Parathyroid adenoma (tissue), 2 donors: ENCODE measurements at regions not wholly inside any gene's neighbourhood (a gene's known extent, or its start where the extent isn't known, plus 50 kb on each side); places are given as distances from the start of the nearest gene placed in this dataset.

Experiments used
- H2AFZ ChIP-seq: fragments of 300-600 bp; sonication (generic); one replicate; pipeline ENCODE4 v1.7.0; 2017; ENCODE audit warnings: antibody characterized with exemption, mild to moderate bottlenecking
- H3K27ac ChIP-seq: fragments of 300-600 bp; sonication (generic); one replicate; pipeline ENCODE4 v1.7.0; 2017
- H3K27me3 ChIP-seq: fragments of 300-600 bp; sonication (generic); one replicate; pipeline ENCODE4 v1.7.0; 2017; ENCODE audit warnings: low read length; ENCODE audit not compliant: control insufficient read depth, insufficient read depth
- H3K36me3 ChIP-seq: fragments of 300-600 bp; sonication (generic); one replicate; pipeline ENCODE4 v1.7.0; 2017; ENCODE audit warnings: low read length; ENCODE audit not compliant: control insufficient read depth, insufficient read depth
- H3K4me1 ChIP-seq: fragments of 300-600 bp; sonication (generic); one replicate; pipeline ENCODE4 v1.7.0; 2017; ENCODE audit warnings: control low read depth
- H3K4me2 ChIP-seq: fragments of 300-600 bp; sonication (generic); one replicate; pipeline ENCODE4 v1.7.0; 2017; ENCODE audit warnings: low read length
- H3K4me3 ChIP-seq: fragments of 300-600 bp; sonication (generic); one replicate; pipeline ENCODE4 v1.7.0; 2017; ENCODE audit warnings: low read depth, low read length
- H3K79me2 ChIP-seq: fragments of 300-600 bp; sonication (generic); one replicate; pipeline ENCODE4 v1.7.0; 2017; ENCODE audit warnings: control low read depth
- H3K9ac ChIP-seq: fragments of 300-600 bp; sonication (generic); one replicate; pipeline ENCODE4 v1.7.0; 2017; ENCODE audit warnings: mild to moderate bottlenecking
- H3K9me3 ChIP-seq: fragments of 300-600 bp; sonication (generic); one replicate; pipeline ENCODE4 v1.7.0; 2017; ENCODE audit warnings: low read length; ENCODE audit not compliant: control insufficient read depth
- TF ChIP-seq, protein P1 (sequence below): fragments of 300-600 bp; sonication (generic); IDR thresholded peaks from one replicate; pipeline ENCODE4 v1.7.0; 2017; ENCODE audit warnings: antibody characterized with exemption, mild to moderate bottlenecking
- donor health status: primary hyperparathyroidism.

DNA sequence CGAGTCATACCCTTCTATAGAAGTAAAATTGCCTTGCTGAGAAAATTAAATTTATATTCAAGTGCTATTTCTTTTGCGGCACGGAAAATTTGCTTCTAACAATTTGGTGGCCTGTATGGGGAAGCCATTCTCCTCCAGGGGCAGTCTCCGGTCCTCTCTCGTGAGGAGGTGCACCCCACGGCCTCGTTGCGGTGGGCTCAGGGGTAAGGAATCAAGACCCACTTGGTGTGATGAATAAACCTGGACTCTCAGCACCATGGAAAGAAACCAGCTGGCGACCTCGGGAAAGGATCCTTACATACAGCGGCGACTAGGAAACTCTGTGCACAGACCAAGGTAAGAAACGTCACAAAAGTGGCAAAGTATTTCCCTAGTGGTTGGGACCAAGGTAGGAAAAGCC lies 252.9 kb downstream of the DPY19L2 start:
- no peak overlapping the region for H3K9ac ChIP-seq

GRCh38 chr12:63410197-63410596 lies 258.1 kb downstream of the DPY19L2 start:
- no peaks in the 10 kb centered on the region for H3K27me3 ChIP-seq
- H3K4me3 ChIP-seq = no peak overlapping the region
- no peak overlapping the region for H2AFZ ChIP-seq
- no peaks in the 10 kb centered on the region for H3K36me3 ChIP-seq
- no peak overlapping the region for H3K4me2 ChIP-seq
- TF ChIP-seq, protein P1, sequence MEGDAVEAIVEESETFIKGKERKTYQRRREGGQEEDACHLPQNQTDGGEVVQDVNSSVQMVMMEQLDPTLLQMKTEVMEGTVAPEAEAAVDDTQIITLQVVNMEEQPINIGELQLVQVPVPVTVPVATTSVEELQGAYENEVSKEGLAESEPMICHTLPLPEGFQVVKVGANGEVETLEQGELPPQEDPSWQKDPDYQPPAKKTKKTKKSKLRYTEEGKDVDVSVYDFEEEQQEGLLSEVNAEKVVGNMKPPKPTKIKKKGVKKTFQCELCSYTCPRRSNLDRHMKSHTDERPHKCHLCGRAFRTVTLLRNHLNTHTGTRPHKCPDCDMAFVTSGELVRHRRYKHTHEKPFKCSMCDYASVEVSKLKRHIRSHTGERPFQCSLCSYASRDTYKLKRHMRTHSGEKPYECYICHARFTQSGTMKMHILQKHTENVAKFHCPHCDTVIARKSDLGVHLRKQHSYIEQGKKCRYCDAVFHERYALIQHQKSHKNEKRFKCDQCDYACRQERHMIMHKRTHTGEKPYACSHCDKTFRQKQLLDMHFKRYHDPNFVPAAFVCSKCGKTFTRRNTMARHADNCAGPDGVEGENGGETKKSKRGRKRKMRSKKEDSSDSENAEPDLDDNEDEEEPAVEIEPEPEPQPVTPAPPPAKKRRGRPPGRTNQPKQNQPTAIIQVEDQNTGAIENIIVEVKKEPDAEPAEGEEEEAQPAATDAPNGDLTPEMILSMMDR = no peak
- H3K4me1 ChIP-seq = no peaks in the 10 kb centered on the region
- H3K27ac ChIP-seq = no peak overlapping the region
- H3K9ac ChIP-seq = no peak overlapping the region
- H3K9me3 ChIP-seq = no peaks in the 10 kb centered on the region
- H3K79me2 ChIP-seq = no peaks in the 10 kb centered on the region

More for the DNA sequence above, 252.9 kb downstream of the DPY19L2 start:
- no peak overlapping the region for H2AFZ ChIP-seq
- TF ChIP-seq, protein P1 = no peak
- no peak overlapping the region for H3K4me2 ChIP-seq
- H3K27ac ChIP-seq = no peak overlapping the region
- no peaks in the 10 kb centered on the region for H3K4me1 ChIP-seq
- no peaks in the 10 kb centered on the region for H3K36me3 ChIP-seq
- peaks cover under 1% of the 10 kb centered on the region for H3K9me3 ChIP-seq
- H3K79me2 ChIP-seq = no peaks in the 10 kb centered on the region
- H3K4me3 ChIP-seq = no peak overlapping the region
- H3K27me3 ChIP-seq = no peaks in the 10 kb centered on the region

GRCh38 chr12:63406781-63407180 lies 255.8 kb upstream of the AVPR1A start:
- Histone ChIP-seq H2AFZ (no peak overlapping the region), H3K4me1 (no peaks in the 10 kb centered on the region), H3K36me3 (no peaks in the 10 kb centered on the region), H3K27ac (no peak overlapping the region), H3K79me2 (no peaks in the 10 kb centered on the region), H3K9ac (no peak overlapping the region), H3K4me2 (no peak overlapping the region), H3K27me3 (no peaks in the 10 kb centered on the region), H3K9me3 (no peaks in the 10 kb centered on the region), H3K4me3 (no peak overlapping the region)
- TF ChIP-seq, protein P1 = no peak

GRCh38 chr12:63404611-63405010 lies 253.6 kb upstream of the AVPR1A start:
- no peak overlapping the region for H3K4me3 ChIP-seq
- H3K4me1 ChIP-seq = no peaks in the 10 kb centered on the region
- no peaks in the 10 kb centered on the region for H3K36me3 ChIP-seq
- H3K4me2 ChIP-seq = no peak overlapping the region
- no peaks in the 10 kb centered on the region for H3K79me2 ChIP-seq
- no peaks in the 10 kb centered on the region for H3K9me3 ChIP-seq
- no peak overlapping the region for H3K27ac ChIP-seq
- no peak overlapping the region for H2AFZ ChIP-seq
- no peak overlapping the region for H3K9ac ChIP-seq
- H3K27me3 ChIP-seq = no peaks in the 10 kb centered on the region
- TF ChIP-seq, protein P1 = no peak

DNA sequence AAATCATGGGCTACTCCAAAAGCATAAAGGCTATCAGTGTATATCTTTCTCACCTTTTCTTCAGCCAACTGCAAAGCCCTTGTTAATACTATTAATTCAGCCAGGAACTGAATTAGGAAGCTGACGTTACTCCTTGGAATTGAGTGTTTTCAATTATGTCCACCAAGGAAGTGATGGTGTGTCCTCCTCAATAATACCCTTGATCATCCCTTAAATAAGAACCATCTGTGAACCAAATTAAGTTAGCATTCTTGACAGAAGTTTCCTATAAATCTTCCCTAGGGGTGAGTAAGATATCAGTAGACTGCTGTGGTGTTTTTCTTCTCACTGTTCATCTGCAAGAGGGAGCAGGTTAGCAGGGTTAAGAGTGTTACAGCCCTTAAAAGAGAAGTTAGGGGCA lies 252.3 kb upstream of the AVPR1A start:
- TF ChIP-seq, protein P1 = no peak
- H3K9me3 ChIP-seq = no peaks in the 10 kb centered on the region
- H3K27ac ChIP-seq = no peak overlapping the region
- no peaks in the 10 kb centered on the region for H3K4me1 ChIP-seq
- H3K9ac ChIP-seq = no peak overlapping the region
- no peaks in the 10 kb centered on the region for H3K36me3 ChIP-seq
- no peaks in the 10 kb centered on the region for H3K79me2 ChIP-seq
- no peak overlapping the region for H3K4me3 ChIP-seq
- no peak overlapping the region for H2AFZ ChIP-seq
- no peaks in the 10 kb centered on the region for H3K27me3 ChIP-seq
- no peak overlapping the region for H3K4me2 ChIP-seq
